ENCODE measurements at regions not wholly inside any gene's neighbourhood (a gene's known extent, or its start where the extent isn't known, plus 50 kb on each side); places are given as distances from the start of the nearest gene placed in this dataset.

DNA sequence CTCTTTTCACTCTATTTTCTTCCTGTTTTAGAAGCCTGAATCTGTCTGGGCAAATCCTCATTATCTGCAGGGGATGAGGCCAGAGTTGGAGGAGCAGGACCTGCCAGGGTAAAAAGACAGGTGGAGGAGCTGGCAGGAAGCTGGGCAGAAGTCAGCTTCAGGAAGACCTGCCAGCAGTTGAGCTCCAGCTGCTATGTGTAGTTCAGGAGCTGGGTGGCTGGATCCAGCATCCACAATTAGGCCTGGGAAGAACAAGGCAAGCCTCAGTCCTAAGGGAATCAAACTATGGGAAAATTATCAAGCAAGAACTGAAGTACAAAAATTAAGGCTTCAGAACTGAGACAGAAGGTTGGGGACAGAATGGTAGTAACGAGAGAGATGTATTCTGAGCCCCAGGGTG, 174.0 kb downstream of the MREG start:
- Histone ChIP-seq H3K36me3 (ENCODE audit: insufficient read depth, low read length) (no peaks in the 10 kb centered on the region), H4K20me1 (ENCODE audit: insufficient read depth, low read length) (no peaks in the 10 kb centered on the region), H2AFZ (ENCODE audit: low read length) (no peak overlapping the region), H3K4me3 (ENCODE audit: low read depth, low read length, poor library complexity, severe bottlenecking) (no peak overlapping the region), H3K4me1 (ENCODE audit: insufficient read depth, low read length, severe bottlenecking) (no peaks in the 10 kb centered on the region), H3K79me2 (ENCODE audit: insufficient read depth, low read length) (no peaks in the 10 kb centered on the region), H3F3A (ENCODE audit: insufficient read depth, low read length) (no peaks in the 10 kb centered on the region), H3K9me2 (ENCODE audit: low read depth, low read length) (no peaks in the 10 kb centered on the region), H3K27ac (ENCODE audit: low read depth, low read length, poor library complexity, severe bottlenecking) (no peak overlapping the region), H3K9me3 (ENCODE audit: low read length) (no peaks in the 10 kb centered on the region), H3K4me2 (ENCODE audit: low read length) (no peak overlapping the region), H3K27me3 (ENCODE audit: insufficient read depth, low read length) (no peaks in the 10 kb centered on the region), H3K9ac (ENCODE audit: low read length) (no peak overlapping the region)
- TF ChIP-seq, protein P1, sequence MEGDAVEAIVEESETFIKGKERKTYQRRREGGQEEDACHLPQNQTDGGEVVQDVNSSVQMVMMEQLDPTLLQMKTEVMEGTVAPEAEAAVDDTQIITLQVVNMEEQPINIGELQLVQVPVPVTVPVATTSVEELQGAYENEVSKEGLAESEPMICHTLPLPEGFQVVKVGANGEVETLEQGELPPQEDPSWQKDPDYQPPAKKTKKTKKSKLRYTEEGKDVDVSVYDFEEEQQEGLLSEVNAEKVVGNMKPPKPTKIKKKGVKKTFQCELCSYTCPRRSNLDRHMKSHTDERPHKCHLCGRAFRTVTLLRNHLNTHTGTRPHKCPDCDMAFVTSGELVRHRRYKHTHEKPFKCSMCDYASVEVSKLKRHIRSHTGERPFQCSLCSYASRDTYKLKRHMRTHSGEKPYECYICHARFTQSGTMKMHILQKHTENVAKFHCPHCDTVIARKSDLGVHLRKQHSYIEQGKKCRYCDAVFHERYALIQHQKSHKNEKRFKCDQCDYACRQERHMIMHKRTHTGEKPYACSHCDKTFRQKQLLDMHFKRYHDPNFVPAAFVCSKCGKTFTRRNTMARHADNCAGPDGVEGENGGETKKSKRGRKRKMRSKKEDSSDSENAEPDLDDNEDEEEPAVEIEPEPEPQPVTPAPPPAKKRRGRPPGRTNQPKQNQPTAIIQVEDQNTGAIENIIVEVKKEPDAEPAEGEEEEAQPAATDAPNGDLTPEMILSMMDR (IDR thresholded peaks at IDR 0.05; ENCODE audit: low read length): no peak
- TF ChIP-seq EZH2 (IDR thresholded peaks at IDR 0.05; ENCODE audit: borderline replicate concordance, low read length): no peak

GRCh38 chr2:215836881-215837280, 176.5 kb downstream of the MREG start:
- H3K4me1 ChIP-seq (ENCODE audit: insufficient read depth, low read length, severe bottlenecking): no peaks in the 10 kb centered on the region

DNA sequence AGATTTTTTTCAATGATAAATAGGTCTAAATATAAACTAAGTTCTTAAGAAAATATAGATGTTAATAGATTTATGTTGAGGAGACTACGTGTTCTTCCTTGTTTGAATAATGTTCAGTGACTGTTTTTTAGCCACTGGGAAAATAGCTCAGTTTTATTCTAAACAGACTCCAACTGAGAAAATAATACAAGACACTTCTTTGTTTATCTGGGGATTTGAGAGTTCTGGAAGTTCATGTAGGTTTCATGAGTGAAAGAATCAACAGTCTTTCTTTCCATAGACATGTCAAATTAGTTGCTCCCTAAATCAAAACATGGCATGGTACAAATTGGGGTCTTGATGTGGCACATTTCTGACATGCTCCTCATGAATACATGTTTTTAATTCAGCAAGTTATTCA, 177.7 kb downstream of the MREG start:
- Histone ChIP-seq H3K9me3 (ENCODE audit: low read length) (no peaks in the 10 kb centered on the region), H2AFZ (ENCODE audit: low read length) (no peak overlapping the region), H3K9ac (ENCODE audit: low read length) (no peak overlapping the region), H3K4me3 (ENCODE audit: low read depth, low read length, poor library complexity, severe bottlenecking) (no peak overlapping the region), H4K20me1 (ENCODE audit: insufficient read depth, low read length) (no peaks in the 10 kb centered on the region), H3K9me2 (ENCODE audit: low read depth, low read length) (no peaks in the 10 kb centered on the region), H3F3A (ENCODE audit: insufficient read depth, low read length) (no peaks in the 10 kb centered on the region), H3K79me2 (ENCODE audit: insufficient read depth, low read length) (no peaks in the 10 kb centered on the region), H3K36me3 (ENCODE audit: insufficient read depth, low read length) (no peaks in the 10 kb centered on the region), H3K4me2 (ENCODE audit: low read length) (no peak overlapping the region), H3K27me3 (ENCODE audit: insufficient read depth, low read length) (no peaks in the 10 kb centered on the region), H3K4me1 (ENCODE audit: insufficient read depth, low read length, severe bottlenecking) (no peaks in the 10 kb centered on the region), H3K27ac (ENCODE audit: low read depth, low read length, poor library complexity, severe bottlenecking) (no peak overlapping the region)
- TF ChIP-seq, protein P1 (IDR thresholded peaks at IDR 0.05; ENCODE audit: low read length): no peak
- no peak for TF ChIP-seq EZH2 (IDR thresholded peaks at IDR 0.05; ENCODE audit: borderline replicate concordance, low read length)

More at GRCh38 chr2:215836881-215837280, 176.5 kb downstream of the MREG start:
- no peaks in the 10 kb centered on the region for H3K79me2 ChIP-seq (ENCODE audit: insufficient read depth, low read length)
- no peaks in the 10 kb centered on the region for H3F3A ChIP-seq (ENCODE audit: insufficient read depth, low read length)
- no peak overlapping the region for H2AFZ ChIP-seq (ENCODE audit: low read length)
- no peak overlapping the region for H3K4me2 ChIP-seq (ENCODE audit: low read length)
- H3K27me3 ChIP-seq (ENCODE audit: insufficient read depth, low read length): no peaks in the 10 kb centered on the region
- no peaks in the 10 kb centered on the region for H3K9me3 ChIP-seq (ENCODE audit: low read length)
- no peak overlapping the region for H3K27ac ChIP-seq (ENCODE audit: low read depth, low read length, poor library complexity, severe bottlenecking)
- no peaks in the 10 kb centered on the region for H3K9me2 ChIP-seq (ENCODE audit: low read depth, low read length)
- no peaks in the 10 kb centered on the region for H4K20me1 ChIP-seq (ENCODE audit: insufficient read depth, low read length)
- H3K9ac ChIP-seq (ENCODE audit: low read length): no peak overlapping the region
- no peaks in the 10 kb centered on the region for H3K36me3 ChIP-seq (ENCODE audit: insufficient read depth, low read length)
- TF ChIP-seq EZH2 (IDR thresholded peaks at IDR 0.05; ENCODE audit: borderline replicate concordance, low read length): no peak
- TF ChIP-seq, protein P1 (IDR thresholded peaks at IDR 0.05; ENCODE audit: low read length): no peak
- H3K4me3 ChIP-seq (ENCODE audit: low read depth, low read length, poor library complexity, severe bottlenecking): no peak overlapping the region
